ENCODE measurements at regions not wholly inside any gene's neighbourhood (a gene's known extent, or its start where the extent isn't known, plus 50 kb on each side); places are given as distances from the start of the nearest gene placed in this dataset.

GRCh38 chr6:9250852-9251251 lies 815.5 kb upstream of the SLC35B3 start:
- TF ChIP-seq NCOA5 (CRISPR knock-in tag; IDR thresholded peaks at IDR 0.05) (no peak; the same call in 1 of the 2 replicates), POLR2AphosphoS5 (IDR thresholded peaks at IDR 0.05; ENCODE audit: low read depth, low read length) (no peak), ZNF546 (CRISPR knock-in tag; conservative IDR thresholded peaks at IDR 0.05) (no peak), NFYB (CRISPR knock-in tag; IDR thresholded peaks at IDR 0.05) (no peak), ZNF580 (CRISPR knock-in tag; IDR thresholded peaks at IDR 0.05; ENCODE audit: borderline replicate concordance, low read depth) (no peak), MAFK (conservative IDR thresholded peaks at IDR 0.05 in 1 of 2, IDR thresholded peaks at IDR 0.05 in 1 of 2; ENCODE audit: low read length in 2 of 2) (no peak), HMG20A (CRISPR knock-in tag; IDR thresholded peaks at IDR 0.05; ENCODE audit: borderline replicate concordance) (no peak), CTCF (CRISPR knock-in tag; IDR thresholded peaks at IDR 0.05) (peak; percentile 82), NONO (IDR thresholded peaks at IDR 0.05) (no peak), NONO (CRISPR knock-in tag; conservative IDR thresholded peaks at IDR 0.05) (no peak), ZNF354B (CRISPR knock-in tag; IDR thresholded peaks at IDR 0.05) (no peak), SP1 (IDR thresholded peaks at IDR 0.05) (no peak), SP1 (CRISPR knock-in tag; IDR thresholded peaks at IDR 0.05) (no peak), DRAP1 (CRISPR knock-in tag; IDR thresholded peaks at IDR 0.05) (no peak)

Measured in HepG2 (cell line).